LHCN-M2 (cell line): ENCODE measurements at regions not wholly inside any gene's neighbourhood (a gene's known extent, or its start where the extent isn't known, plus 50 kb on each side); places are given as distances from the start of the nearest gene placed in this dataset.
A peak's percentile ranks its signal among the peaks of the same experiment; 100 is the strongest.
"Not testable (repeated sequence)": the region's sequence is repeated elsewhere in the genome, so short reads cannot be mapped to it uniquely, and the experiment has no call there.

Experiments used
- DNase-seq: peaks from one replicate; pipeline ENCODE4 v3.0.0-alpha.2; 2012; ENCODE audit warnings: low read depth

- DNase-seq, result not testable (repeated sequence)
Measured at GRCh38 chr5:89307141-89307540, 424.2 kb upstream of the MEF2C start.

- DNase-seq, result no peak
Measured at GRCh38 chr5:89303033-89303480, 420.1 kb upstream of the MEF2C start.

GRCh38 chr5:89302102-89302891 is 419.3 kb upstream of the MEF2C start:
- no peak for DNase-seq

GRCh38 chr5:89301321-89302025 is 418.5 kb upstream of the MEF2C start:
- no peak for DNase-seq

GRCh38 chr5:89300426-89300970 is 417.5 kb upstream of the MEF2C start:
- DNase-seq, result no peak

- DNase-seq, result no peak
Measured at GRCh38 chr5:89299998-89300397, 417.0 kb upstream of the MEF2C start.

GRCh38 chr5:89297066-89297465 is 414.1 kb upstream of the MEF2C start:
- no peak for DNase-seq

- peak; percentile 79 for DNase-seq
Measured at GRCh38 chr5:89293810-89294209, 410.8 kb upstream of the MEF2C start.

GRCh38 chr5:89292487-89292886 is 409.5 kb upstream of the MEF2C start:
- peak; percentile 43 for DNase-seq

GRCh38 chr5:89289604-89290003 is 406.6 kb upstream of the MEF2C start:
- DNase-seq, result peak; percentile 52

GRCh38 chr5:89287964-89288363 is 405.0 kb upstream of the MEF2C start:
- DNase-seq, result no peak

GRCh38 chr5:89286320-89286719 is 403.3 kb upstream of the MEF2C start:
- no peak for DNase-seq

- DNase-seq, result no peak
Measured at GRCh38 chr5:89283728-89284493, 400.9 kb upstream of the MEF2C start.

GRCh38 chr5:89282554-89283510 is 399.8 kb upstream of the MEF2C start:
- peak; percentile 93 for DNase-seq

GRCh38 chr5:89281766-89282553 is 399.0 kb upstream of the MEF2C start:
- DNase-seq, result no peak

- no peak for DNase-seq
Measured at GRCh38 chr5:89281211-89281610, 398.2 kb upstream of the MEF2C start.

- DNase-seq, result no peak
Measured at GRCh38 chr5:89280103-89281037, 397.4 kb upstream of the MEF2C start.

GRCh38 chr5:89279391-89280036 is 396.5 kb upstream of the MEF2C start:
- DNase-seq, result no peak
